ENCODE measurements at regions not wholly inside any gene's neighbourhood (a gene's known extent, or its start where the extent isn't known, plus 50 kb on each side); places are given as distances from the start of the nearest gene placed in this dataset.

DNA sequence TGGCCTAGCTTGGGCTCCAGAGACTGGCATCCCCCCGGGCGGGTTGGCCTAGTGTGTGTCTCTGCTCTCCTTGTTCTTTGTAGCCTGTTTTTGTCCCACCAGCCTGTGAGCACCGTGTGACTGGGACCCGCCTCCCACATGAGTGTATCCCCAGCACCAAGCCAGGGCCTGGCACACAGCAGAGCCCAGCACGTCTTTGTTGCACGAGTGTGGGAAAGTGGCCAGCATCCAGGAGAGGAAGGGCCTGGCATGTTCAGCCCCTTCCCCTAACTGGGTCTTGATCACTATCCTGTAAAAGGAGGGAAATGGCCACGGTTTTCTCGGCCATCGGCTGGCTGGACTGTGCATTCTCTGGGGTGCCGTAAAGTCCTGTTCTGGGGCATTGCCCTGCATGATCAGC, 290.1 kb downstream of the BMP7 start:
- no peak for DNase-seq

DNA sequence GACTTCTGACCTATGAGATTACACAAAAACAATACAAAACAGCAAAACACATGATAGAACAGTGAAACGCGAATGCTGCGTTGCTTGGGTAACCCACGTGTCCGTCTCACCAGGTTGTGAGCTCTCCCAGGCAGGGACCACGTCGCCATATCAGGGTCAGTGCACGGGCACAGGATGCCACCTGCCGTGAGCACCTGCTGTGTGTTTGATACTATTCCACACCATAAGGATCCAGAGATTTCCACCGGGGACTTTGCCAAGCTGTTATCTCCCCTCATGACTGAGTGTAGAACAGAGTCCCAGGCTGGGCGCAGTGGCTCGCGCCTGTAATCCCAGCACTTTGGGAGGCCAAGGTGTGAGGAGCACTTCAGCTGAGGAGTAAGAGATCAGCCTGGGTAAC, 288.0 kb downstream of the BMP7 start:
- DNase-seq, result no peak

DNA sequence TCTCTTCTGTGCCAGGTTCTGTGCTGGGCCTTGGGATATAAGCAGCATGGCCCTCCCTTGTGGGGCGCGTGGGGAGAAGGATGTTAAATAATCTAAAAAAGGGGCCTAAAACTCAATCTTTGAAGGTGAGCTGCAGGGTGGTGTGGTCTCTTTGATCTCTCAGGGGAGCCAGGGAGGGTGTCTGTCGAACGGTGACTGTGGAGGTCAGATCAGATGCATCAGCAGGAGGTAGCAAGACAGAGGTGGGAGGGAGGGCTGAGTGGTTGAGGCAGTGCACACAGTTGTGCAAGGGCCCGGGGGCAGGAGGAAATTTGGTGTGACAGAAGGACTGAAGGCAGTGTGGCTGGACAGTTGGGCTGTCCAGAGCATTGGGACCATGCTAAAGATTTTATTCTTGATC, 287.3 kb downstream of the BMP7 start:
- no peak for DNase-seq

DNA sequence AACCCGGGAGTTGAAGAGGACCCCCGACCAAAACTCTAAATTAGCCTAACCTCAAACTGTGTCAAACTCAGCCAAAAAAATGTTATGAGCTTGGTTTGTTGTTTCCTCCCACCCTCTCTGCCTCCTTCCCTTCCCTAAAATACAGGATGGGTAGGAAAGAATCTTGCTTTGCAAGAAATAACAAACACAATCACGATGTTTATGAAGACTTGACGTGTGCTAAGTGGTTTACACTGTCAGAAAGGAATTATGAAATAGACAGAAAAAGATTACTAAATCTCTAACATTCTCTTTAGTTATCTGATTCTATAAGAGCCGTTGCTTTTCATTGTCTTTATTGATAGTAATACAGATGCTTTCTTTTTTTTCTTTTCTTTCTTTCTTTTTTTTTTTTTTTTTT, 285.1 kb downstream of the BMP7 start:
- DNase-seq, result no peak

DNA sequence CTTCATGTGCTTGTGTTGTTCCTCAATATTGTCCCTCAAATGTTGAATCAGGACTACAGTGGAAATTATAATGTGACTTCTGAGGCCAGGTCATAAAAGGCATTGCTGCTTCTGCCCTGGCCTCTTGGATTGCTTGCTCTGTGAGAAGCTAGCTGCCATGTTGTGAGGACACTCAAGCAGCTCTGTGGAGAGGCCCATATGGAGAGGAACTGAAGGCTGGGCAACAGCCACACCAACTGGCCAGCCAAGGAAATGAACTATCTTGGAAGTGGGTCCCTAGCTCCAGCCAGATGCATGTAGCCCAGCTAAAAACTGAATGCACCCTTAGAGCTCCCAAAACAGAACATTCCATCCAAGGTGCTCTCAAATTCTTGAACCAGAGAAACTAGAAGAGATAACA, 282.6 kb downstream of the BMP7 start:
- DNase-seq, result no peak

DNA sequence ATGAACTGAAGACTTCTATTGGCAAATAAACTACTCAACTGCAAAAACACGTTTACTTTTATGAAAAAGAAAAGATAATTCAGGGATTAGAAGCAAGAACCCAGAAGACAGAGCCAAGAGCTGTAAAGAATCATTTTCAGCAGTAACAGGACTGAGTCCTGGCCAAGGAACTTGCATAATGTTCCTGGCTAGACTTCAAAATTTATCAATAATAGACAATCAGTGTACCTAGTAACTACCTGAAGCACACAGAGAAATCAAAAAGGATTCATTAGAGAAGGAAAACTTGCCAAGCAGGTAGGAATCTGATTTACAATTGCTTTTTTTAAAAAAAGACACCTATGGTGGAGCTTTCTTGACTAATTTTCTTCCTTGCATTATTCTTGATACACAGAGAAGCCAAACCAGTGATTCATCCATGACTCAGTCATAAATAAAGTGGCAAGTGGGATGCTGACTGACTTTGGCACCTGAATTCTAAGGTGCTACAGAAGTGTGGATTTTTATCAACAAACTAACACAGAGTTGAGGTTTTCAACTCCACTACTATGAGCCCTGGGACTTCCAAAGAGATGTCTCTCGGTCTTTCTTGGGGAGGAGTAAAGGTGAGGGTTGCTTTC, 281.3 kb downstream of the BMP7 start:
- DNase-seq, result no peak

DNA sequence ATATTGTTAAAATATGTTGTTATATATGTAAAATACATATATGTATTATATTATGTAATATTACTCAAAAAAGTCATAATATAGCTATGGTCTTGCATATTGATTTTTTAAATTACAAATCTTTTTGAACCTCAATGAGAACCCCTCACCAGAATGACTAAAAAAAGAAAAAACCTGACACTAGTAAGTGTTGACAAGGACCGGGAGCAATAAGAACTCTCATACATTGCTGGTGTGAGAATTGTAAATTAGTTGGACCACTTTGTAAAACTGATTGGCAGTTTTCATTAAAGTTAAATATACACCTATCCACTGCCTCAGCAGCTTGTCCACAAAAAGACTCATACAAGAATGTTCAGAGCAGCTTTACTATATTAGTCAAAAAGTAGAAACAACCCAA, 280.0 kb downstream of the BMP7 start:
- DNase-seq, result no peak

DNA sequence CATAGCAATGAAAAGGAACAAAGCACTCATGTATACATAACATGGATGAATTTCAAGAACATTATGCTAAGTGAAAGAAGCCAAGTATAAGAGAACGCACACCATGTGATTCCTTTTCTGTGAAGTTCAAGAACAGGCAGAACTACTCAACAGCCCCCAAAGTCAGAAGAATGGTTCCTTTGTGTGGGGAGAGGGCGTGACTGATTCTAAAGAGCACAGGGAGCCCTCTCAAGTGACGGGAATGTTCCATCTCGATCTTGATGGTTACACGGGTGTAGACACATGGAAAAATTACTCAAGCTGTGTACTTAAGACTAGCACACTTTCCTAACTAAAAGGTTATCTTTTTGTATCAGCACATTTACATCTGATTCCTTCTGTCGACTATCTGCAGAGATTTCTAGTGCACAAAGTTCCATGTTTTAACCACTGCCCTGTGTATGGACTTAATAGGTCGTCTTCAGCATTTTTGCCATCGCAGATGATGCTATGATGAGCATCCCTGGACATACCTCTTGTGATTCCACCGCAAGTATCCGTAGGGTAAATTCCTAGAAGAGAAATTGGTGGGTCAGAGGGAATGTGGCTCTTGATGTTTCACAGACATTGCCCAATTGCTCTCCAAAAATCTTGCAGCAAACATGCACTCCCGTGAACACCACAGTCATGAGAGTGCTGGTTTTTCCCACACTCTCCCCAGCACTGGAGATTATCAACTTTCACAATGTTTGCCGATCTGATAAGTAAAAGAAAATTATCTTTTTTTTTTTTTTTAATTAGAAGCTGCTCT, 279.3 kb downstream of the BMP7 start:
- DNase-seq, result no peak

DNA sequence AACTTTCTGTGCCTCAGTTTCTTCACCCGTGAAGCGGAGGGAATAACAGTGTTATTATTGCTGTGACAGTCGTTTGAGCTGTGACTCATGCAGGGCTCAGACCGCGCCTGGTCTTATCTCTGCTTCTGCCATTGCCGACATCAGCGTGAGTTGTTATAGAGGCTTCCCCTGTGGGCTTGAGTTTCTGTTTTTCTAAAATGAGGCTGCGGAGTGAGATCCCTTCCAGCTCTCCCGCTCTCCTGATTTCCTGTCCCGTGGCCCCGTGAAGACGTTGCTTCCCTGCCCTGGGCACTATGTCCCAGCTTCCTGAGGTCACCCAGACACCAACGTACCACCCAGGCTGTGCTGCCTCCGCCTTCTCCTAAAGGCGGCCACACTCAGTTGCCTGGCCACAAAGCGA, 278.5 kb downstream of the BMP7 start:
- no peak for DNase-seq

DNA sequence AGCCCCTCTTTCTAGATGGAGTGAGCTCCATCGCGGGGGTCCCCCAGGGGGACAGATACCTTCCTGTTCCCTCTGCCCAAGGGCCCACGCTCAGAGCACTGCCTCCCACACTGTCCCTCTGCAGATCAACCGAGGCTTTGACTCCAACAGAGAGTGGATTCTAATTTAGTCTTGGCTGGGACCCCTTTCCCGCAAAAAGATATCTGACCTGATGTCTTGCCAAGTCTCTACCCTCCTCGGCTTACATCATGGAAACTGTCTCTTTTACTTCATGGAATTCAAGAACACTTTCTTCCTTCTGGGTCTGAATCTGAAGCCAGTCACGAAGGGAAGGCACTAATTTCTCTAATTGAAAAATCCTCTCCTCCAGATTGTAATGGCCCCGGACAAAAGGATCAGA, 278.0 kb downstream of the BMP7 start:
- DNase-seq, result no peak

DNA sequence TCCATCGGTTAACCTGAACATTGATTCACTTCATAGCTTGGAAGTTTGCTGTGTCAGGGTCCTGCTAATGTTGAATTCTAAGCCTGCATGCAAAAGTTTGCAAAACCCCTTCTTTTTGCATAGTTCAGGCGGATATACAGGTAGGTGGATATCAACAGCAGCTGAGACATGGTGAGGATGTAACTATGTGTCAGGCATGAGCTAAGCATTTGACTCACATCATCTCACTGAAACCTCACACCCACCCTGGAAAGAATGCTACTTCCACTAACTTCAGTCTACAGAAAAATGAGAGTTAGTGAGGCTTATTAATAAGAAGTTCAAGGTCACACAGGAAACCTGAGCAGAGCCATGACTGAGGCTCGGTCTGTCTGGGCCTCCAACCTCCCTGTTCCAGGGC, 276.9 kb downstream of the BMP7 start:
- no peak for DNase-seq

DNA sequence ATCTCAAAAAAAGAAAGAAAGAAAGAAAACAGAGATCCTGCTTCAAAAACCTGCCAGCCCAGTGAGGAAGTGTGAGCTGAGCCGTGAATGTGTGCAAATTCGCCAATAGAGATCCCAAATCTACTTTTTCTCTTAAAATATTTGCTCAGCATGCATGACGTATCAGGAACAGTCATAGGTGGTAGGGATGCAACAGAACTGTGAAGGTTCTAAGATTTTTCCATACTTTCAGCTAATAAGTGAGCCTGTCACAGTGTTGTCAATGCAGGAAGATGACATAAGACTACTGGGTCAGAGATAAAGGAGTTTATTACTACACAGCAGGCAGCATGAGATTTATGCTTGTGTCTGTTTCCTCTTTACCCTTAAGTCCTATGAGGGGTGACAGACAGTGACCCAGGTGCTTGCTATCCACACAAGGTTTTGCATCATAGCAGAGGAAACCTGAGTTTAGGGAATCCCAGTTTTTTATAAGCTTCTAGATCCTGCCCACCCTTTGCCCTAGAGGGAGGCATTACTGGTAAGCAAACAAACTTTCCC, 273.4 kb downstream of the BMP7 start:
- no peak for DNase-seq

DNA sequence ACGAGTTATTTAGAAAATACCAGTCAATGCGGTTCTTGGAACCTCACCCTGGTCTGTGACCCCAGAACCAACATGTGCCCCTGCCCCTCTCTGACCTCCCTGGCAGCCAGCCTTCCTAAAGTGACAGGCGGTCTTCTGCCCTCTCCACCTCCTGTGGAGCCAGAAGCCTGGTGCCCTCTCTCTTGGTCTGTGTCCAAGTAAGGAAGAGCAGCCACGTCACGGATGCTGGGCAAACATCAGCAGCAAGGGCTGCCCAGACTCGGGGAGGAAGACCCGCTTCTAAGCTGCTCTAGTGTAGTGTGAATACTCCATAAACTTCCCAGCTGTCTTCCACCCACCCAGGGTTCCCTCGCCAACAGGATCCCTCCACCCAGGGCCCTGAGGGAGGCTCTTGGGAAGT, 272.4 kb downstream of the BMP7 start:
- no peak for DNase-seq

DNA sequence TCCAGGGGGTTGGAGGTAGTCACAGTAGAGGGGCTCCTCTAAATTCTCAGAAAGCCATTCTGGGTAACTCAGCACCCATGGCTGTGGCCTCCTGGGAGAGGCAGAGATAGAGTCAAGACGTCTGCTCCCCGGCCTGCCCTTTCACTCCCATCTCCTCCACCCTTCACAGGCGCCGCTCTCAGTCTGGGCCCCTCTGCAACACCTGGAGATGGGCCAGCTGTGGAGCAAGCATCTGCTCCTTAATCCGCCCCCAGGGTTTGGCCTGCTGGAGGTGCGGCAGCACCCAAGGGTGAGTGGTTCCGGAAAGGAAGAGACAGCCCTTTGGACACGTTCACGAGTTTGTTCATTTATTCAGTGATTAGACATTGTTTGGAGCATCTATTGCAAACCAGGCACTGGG, 271.3 kb downstream of the BMP7 start:
- no peak for DNase-seq

DNA sequence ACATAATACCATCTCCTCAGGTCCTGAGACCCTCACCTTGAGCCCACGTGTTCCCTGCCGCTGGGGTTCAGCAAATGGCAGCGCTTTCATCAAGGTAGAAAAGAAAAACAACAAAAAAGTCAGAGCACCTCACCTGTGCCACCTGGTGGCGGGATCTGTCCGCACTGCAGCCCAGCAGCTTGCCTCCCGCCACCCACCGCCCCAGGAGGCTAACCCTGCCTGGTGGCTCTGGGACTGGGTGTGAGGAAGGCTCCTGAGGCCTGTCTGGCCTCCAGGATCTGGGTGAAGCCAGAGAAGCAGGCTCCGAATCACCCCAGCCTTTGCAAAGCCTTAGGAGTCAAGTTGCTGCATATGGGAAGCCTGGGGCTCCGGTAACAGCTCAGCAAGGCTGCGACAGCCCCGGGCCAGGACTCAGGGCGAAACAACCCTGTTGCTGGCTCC, 270.8 kb downstream of the BMP7 start:
- DNase-seq, result no peak

DNA sequence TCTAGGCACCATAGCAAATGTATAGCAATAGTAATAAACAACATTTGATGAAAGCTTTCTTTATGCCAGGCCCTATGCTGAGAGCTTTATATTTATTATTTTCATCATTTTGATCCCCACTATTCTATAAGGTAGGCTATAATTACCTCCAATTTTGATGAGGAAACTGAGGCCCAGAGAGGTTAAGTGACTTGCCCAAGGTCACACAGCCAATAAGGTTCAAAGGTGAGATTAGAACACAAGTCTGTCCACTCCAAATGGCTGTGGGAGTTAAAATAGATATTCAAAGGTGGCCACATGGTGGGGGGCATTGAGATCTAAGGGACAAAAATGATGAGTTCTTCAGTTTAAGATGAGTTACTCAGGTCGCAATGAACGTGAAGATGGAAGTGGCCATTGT, 269.9 kb downstream of the BMP7 start:
- no peak for DNase-seq

DNA sequence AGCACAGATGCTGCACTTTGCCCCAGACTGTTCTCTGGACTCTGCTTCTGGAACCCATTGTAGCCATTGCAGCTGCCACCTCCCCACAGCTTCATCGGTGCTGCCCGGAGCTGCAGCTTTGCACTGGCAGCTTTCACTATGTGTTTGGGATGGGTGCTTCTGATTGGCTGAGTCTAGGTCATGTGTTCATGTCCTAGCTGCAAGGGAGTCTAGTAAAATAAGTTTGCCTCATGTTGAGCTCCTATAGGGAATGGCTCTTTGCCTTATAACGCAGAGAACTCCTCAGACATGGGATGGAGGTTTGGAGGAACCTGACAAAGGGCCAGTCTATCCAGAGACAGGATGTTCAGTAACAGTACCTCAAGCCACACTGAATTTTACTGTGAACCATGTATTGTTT, 268.0 kb downstream of the BMP7 start:
- DNase-seq, result no peak

DNA sequence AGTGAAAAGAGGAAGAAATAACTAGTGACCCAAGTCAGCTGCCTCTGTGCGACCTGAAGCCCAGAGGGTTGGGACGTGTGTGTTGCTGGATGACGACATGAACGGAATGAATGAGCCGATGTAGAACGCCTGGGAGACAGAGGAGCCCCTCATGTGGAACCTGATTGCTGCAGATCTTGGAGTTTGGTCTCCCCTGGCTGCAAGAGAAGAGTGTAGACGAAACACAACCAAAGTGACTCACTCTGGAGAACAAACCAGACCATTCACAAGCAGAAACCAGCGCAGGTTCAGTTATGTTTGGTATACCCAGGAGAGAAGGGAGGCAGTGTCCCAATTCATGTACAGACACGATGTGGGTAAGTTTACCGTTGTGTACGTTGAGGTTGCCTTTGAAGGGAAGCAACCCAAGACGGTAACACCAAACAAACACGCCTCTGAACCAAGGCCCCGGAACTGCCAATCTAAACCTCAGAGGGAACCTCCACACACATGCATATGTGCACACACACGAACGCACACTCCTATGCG, 265.9 kb downstream of the BMP7 start:
- no peak for DNase-seq

DNA sequence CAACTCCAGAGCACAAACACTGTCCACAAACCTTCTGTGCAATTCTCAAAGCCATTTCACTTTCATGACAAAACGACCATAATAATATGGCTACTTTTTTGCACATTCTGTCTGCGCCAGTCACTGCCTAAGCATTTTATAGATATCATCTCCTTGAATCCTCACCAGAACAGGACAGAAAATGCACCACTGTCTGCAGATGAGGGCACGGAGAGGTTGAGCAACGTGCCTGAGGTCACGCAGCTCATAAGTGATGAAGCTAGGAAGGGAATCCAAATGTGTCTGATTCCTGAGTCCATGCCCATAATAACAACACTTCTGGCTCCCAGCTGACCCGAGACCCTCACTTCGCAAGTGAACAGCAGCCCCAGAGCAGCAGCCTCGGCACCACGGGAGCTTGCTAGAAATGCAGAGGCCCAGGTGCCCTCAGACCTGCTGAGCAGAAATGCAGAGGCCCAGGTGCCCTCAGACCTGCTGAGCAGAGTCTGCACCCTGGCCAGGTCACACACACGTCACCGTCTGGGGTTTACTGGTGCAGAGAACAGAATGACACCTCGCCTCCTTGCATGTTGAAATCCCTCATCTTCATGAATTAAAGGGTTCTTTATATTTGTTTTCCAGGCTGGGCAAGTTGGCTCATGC, 265.2 kb downstream of the BMP7 start:
- DNase-seq, result no peak

DNA sequence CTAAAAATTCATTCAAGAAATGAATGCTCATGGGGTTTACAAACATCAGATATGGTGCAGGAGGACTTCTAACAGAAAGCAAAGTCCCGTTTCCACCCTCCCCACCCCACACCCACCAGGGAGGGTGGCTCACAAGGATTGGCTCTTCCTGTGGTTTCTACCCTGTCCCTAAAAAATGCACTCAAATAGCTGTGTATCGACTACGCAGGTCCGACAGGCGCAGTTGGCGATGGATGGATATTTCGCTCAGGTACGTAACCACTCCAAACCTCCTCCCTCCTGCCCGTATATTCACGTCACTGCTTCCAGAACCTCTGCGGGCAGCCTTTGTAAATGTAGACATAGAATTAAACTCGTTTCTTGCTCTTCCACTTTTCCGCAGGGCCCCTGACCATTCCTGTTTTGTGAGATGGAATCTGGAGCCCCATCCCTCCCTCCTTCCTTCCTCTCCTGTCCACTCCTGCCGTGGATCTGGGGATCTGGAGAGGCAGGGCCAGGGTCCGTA, 264.3 kb downstream of the BMP7 start:
- no peak for DNase-seq

DNA sequence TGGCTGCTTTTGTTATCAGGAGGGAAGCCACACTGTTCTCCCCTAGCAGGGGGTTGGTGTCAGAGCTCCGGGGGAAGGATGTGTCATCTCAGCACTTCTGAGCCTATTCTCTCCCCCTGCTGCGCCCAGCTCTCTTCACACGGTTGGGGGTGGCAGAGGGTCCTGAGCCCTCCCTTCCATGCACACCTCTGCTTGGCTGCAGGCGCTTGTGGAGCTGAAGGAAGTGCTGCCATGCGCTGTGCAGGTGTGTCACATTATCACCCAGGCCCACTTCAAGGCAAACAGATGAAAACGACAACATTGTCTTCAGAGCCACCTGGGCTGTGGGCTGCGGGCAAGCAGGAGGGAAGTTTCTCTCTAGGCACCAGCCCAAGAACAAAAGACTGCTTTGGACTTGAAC, 263.4 kb downstream of the BMP7 start:
- DNase-seq, result no peak

DNA sequence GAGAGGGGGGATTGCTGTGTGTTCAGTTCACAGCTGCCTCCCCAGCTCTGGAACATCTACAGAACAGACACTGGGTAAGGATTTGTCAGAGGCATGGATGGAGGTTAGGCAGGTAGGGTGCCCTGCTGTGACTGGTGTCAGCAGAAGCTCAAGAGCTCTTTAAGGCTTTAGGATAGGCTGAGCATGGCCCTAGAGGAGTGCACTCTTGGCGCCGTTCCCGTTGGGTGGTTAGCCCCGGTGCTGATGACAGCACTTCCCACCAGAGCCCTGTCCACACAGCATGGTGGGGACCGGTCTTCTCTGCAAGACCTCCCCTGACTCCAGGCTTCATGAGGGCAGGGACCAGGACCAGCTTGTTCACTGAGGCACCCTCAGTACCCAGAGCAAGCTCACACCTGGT, 262.0 kb downstream of the BMP7 start:
- no peak for DNase-seq

All from femur (tissue), 1 donor.